ENCODE measurements at regions not wholly inside any gene's neighbourhood (a gene's known extent, or its start where the extent isn't known, plus 50 kb on each side); places are given as distances from the start of the nearest gene placed in this dataset.

- DNase-seq (ENCODE audit: low read depth), result no peak
These were observed 86.5 kb upstream of the NPVF start for GRCh38 chr7:25314731-25315267.

GRCh38 chr7:25316366-25316765, 88.1 kb upstream of the NPVF start:
- DNase-seq (ENCODE audit: low read depth), result no peak

GRCh38 chr7:25318047-25318446, 89.8 kb upstream of the NPVF start:
- DNase-seq (ENCODE audit: low read depth), result no peak

- DNase-seq (ENCODE audit: low read depth), result no peak
These were observed 91.4 kb upstream of the NPVF start for GRCh38 chr7:25319707-25320106.

- DNase-seq (ENCODE audit: low read depth), result no peak
These were observed 92.5 kb upstream of the NPVF start for GRCh38 chr7:25320791-25321190.

- no peak for DNase-seq (ENCODE audit: low read depth)
These were observed 93.1 kb upstream of the NPVF start for GRCh38 chr7:25321424-25321823.

GRCh38 chr7:25322473-25322872, 94.2 kb upstream of the NPVF start:
- no peak for DNase-seq (ENCODE audit: low read depth)

GRCh38 chr7:25325186-25325757, 97.0 kb upstream of the NPVF start:
- DNase-seq (ENCODE audit: low read depth), result no peak

- DNase-seq (ENCODE audit: low read depth), result no peak
These were observed 98.3 kb upstream of the NPVF start for GRCh38 chr7:25326501-25327156.

GRCh38 chr7:25329815-25330214, 101.5 kb upstream of the NPVF start:
- no peak for DNase-seq (ENCODE audit: low read depth)

- no peak for DNase-seq (ENCODE audit: low read depth)
These were observed 105.1 kb upstream of the NPVF start for GRCh38 chr7:25333296-25333928.

GRCh38 chr7:25347360-25348066, 119.2 kb upstream of the NPVF start:
- no peak for DNase-seq (ENCODE audit: low read depth)

GRCh38 chr7:25348104-25348503, 119.8 kb upstream of the NPVF start:
- no peak for DNase-seq (ENCODE audit: low read depth)

GRCh38 chr7:25349283-25350017, 121.2 kb upstream of the NPVF start:
- no peak for DNase-seq (ENCODE audit: low read depth)

GRCh38 chr7:25350041-25350440, 121.8 kb upstream of the NPVF start:
- DNase-seq (ENCODE audit: low read depth), result no peak

- no peak for DNase-seq (ENCODE audit: low read depth)
These were observed 123.5 kb upstream of the NPVF start for GRCh38 chr7:25351761-25352160.

GRCh38 chr7:25353196-25353595, 124.9 kb upstream of the NPVF start:
- DNase-seq (ENCODE audit: low read depth), result no peak

- DNase-seq (ENCODE audit: low read depth), result no peak
These were observed 125.4 kb upstream of the NPVF start for GRCh38 chr7:25353732-25354131.

GRCh38 chr7:25356534-25357151, 128.4 kb upstream of the NPVF start:
- no peak for DNase-seq (ENCODE audit: low read depth)

GRCh38 chr7:25358926-25359325, 130.6 kb upstream of the NPVF start:
- DNase-seq (ENCODE audit: low read depth), result no peak

GRCh38 chr7:25359471-25360059, 131.3 kb upstream of the NPVF start:
- no peak for DNase-seq (ENCODE audit: low read depth)
